Mesendoderm (in vitro differentiated cells): ENCODE measurements at regions not wholly inside any gene's neighbourhood (a gene's known extent, or its start where the extent isn't known, plus 50 kb on each side); places are given as distances from the start of the nearest gene placed in this dataset.
"Not testable (repeated sequence)": the region's sequence is repeated elsewhere in the genome, so short reads cannot be mapped to it uniquely, and the experiment has no call there.

Source experiments
- DNase-seq: peaks from one replicate; pipeline ENCODE4 v3.0.0; 2013
- H2AK5ac ChIP-seq: 2 replicates; pipeline ENCODE4 v1.6.1; 2013; ENCODE audit warnings: low read length, inconsistent platforms
- H2BK120ac ChIP-seq: 2 replicates; pipeline ENCODE4 v1.6.1; 2013; ENCODE audit warnings: low read depth, mild to moderate bottlenecking, low read length, moderate library complexity, mixed read lengths
- H2BK15ac ChIP-seq: replicated peaks from 2 replicates; pipeline ENCODE4 v1.6.1; 2013; ENCODE audit warnings: low read depth, mild to moderate bottlenecking, moderate library complexity
- H2BK5ac ChIP-seq: 2 replicates; pipeline ENCODE4 v1.6.1; 2013; ENCODE audit warnings: low read length, inconsistent platforms
- H3K18ac ChIP-seq: 2 replicates; pipeline ENCODE4 v1.6.1; 2013; ENCODE audit warnings: mild to moderate bottlenecking, low read length, mixed read lengths
- H3K23ac ChIP-seq: one replicate; pipeline ENCODE4 v1.6.1; 2013; ENCODE audit warnings: low read length
- H3K27ac ChIP-seq: 2 replicates; pipeline ENCODE4 v1.5.1; 2013; ENCODE audit warnings: low read depth, mild to moderate bottlenecking, inconsistent platforms, low read length, moderate library complexity
- H3K27me3 ChIP-seq: 2 replicates; pipeline ENCODE4 v1.6.1; 2013; ENCODE audit warnings: low read length, control low read depth, mild to moderate bottlenecking, inconsistent platforms; ENCODE audit not compliant: insufficient read depth, poor library complexity
- H3K36me3 ChIP-seq: 2 replicates; pipeline ENCODE4 v1.6.1; 2013; ENCODE audit warnings: low read length, inconsistent platforms; ENCODE audit not compliant: control insufficient read depth, insufficient read depth
- H3K4ac ChIP-seq: one replicate; pipeline ENCODE4 v1.6.1; 2013; ENCODE audit warnings: low read depth, mild to moderate bottlenecking, low read length, moderate library complexity
- H3K4me1 ChIP-seq: 2 replicates; pipeline ENCODE4 v1.6.1; 2013; ENCODE audit warnings: low read depth, low read length, inconsistent platforms; ENCODE audit not compliant: control insufficient read depth
- H3K4me2 ChIP-seq: 2 replicates; pipeline ENCODE4 v1.6.1; 2013; ENCODE audit warnings: low read length
- H3K4me3 ChIP-seq: 2 replicates; pipeline ENCODE4 v1.5.1; 2013; ENCODE audit warnings: mild to moderate bottlenecking, low read length
- H3K56ac ChIP-seq: one replicate; pipeline ENCODE4 v1.6.1; 2013; ENCODE audit warnings: low read length
- H3K79me1 ChIP-seq: 2 replicates; pipeline ENCODE4 v1.6.1; 2013; ENCODE audit warnings: low read length, inconsistent platforms
- H3K79me2 ChIP-seq: 2 replicates; pipeline ENCODE4 v1.6.1; 2013; ENCODE audit warnings: mild to moderate bottlenecking, low read length; ENCODE audit not compliant: control insufficient read depth, insufficient read depth
- H3K9ac ChIP-seq: 2 replicates; pipeline ENCODE4 v1.6.1; 2013; ENCODE audit warnings: low read length, inconsistent platforms
- H4K5ac ChIP-seq: one replicate; pipeline ENCODE4 v1.6.1; 2013; ENCODE audit warnings: low read length
- H4K8ac ChIP-seq: one replicate; pipeline ENCODE4 v1.6.1; 2013; ENCODE audit warnings: low read depth, mild to moderate bottlenecking, control low read depth, low read length, moderate library complexity
- WGBS: extraction: QIAGEN DNeasy Blood & Tissue Kit; methylation state at CpG from one replicate; pipeline ENCODE4 v1.1.7; 2013; ENCODE audit warnings: low lambda C conversion rate, missing lambda C conversion rate; ENCODE audit not compliant: insufficient coverage; ENCODE audit errors: extremely low coverage; 5-methylcytosine and 5-hydroxymethylcytosine counted together

GRCh38 chr10:109809954-109810353 is 113.4 kb downstream of the XPNPEP1 start:
- not testable (repeated sequence) for H3K36me3 ChIP-seq, H3K23ac ChIP-seq, H3K27me3 ChIP-seq, H3K9ac ChIP-seq, H3K79me2 ChIP-seq, H4K5ac ChIP-seq, H4K8ac ChIP-seq, H3K79me1 ChIP-seq, H3K56ac ChIP-seq, H3K4ac ChIP-seq, H3K18ac ChIP-seq, H3K4me2 ChIP-seq, H3K27ac ChIP-seq, H3K4me1 ChIP-seq, H2BK120ac ChIP-seq, H2BK15ac ChIP-seq, H2AK5ac ChIP-seq, H2BK5ac ChIP-seq, H3K4me3 ChIP-seq
- WGBS: no CpG with 5 or more reads among the region's 1 CpG
- DNase-seq: peak; percentile 14

- H2AK5ac ChIP-seq, H4K8ac ChIP-seq, H3K79me1 ChIP-seq, H2BK15ac ChIP-seq, H3K4me3 ChIP-seq, H3K23ac ChIP-seq, H3K4me2 ChIP-seq, H2BK5ac ChIP-seq, H3K56ac ChIP-seq, H3K4ac ChIP-seq, H2BK120ac ChIP-seq, H3K4me1 ChIP-seq, H4K5ac ChIP-seq, H3K18ac ChIP-seq, H3K27ac ChIP-seq, H3K27me3 ChIP-seq, H3K79me2 ChIP-seq, H3K9ac ChIP-seq, H3K36me3 ChIP-seq, DNase-seq: not testable (repeated sequence)
- no CpG with 5 or more reads among the region's 14 CpGs for WGBS
Measured at GRCh38 chr10:109801191-109801590, 122.1 kb downstream of the XPNPEP1 start.

DNA sequence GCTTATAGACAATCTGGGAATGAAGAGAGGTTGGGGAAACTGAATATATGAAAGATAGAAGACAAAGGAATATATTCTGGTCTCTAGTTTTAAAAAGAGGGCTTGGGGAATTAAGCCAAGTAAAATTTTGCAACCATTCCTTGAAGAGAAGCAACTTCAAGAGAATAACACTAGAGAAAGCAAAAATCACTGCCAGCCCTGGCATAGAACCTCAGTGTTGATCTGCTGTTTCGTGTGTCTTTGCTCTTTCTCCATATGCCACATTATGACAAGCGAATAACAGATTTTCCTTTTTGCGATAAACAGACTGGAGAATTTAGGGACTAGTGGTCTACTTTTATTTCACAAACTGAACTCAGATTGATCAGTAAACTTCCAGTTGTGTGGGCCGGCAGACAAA is 132.7 kb downstream of the XPNPEP1 start:
- Histone ChIP-seq H3K23ac (no peak overlapping the region), H3K4me1 (no peaks in the 10 kb centered on the region), H3K79me1 (no peaks in the 10 kb centered on the region), H4K5ac (no peak overlapping the region), H2BK5ac (no peak overlapping the region), H2AK5ac (no peak overlapping the region), H3K27ac (no peak overlapping the region), H3K4ac (no peak overlapping the region), H3K4me3 (no peak overlapping the region), H3K36me3 (no peaks in the 10 kb centered on the region), H3K56ac (no peak overlapping the region), H3K79me2 (no peaks in the 10 kb centered on the region), H4K8ac (no peak overlapping the region), H3K18ac (no peak overlapping the region), H3K27me3 (no peaks in the 10 kb centered on the region), H2BK120ac (no peak overlapping the region), H3K4me2 (no peak overlapping the region), H2BK15ac (no peak overlapping the region), H3K9ac (no peak overlapping the region)
- no CpG with 5 or more reads among the region's 4 CpGs for WGBS
- no peak for DNase-seq

DNA sequence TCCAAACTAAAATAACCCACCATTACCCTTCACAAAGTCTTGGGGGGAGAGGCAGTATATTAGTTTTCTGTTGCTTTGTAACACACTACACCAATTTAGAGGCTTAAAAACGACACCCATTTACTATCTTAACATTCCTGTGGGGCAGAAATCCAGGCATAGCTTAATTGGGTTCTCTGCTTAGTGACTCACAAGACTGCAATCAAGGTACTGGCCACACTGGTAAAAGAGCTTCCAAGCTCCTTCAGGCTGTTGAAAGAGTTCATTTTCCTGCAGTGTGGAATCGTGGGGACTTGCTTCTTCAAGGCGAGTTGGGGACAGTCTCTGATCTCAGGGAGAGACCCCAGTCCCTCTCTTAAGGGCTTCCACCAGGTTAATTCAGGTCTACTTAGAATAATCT is 139.1 kb downstream of the XPNPEP1 start:
- no CpG with 5 or more reads among the region's 3 CpGs for WGBS
- Histone ChIP-seq H3K27me3 (no peaks in the 10 kb centered on the region), H2AK5ac (no peak overlapping the region), H3K79me2 (no peaks in the 10 kb centered on the region), H3K23ac (no peak overlapping the region), H2BK5ac (no peak overlapping the region), H2BK15ac (no peak overlapping the region), H3K79me1 (no peaks in the 10 kb centered on the region), H3K4me3 (no peak overlapping the region), H3K4ac (no peak overlapping the region), H3K9ac (no peak overlapping the region), H4K8ac (no peak overlapping the region), H4K5ac (no peak overlapping the region), H3K56ac (no peak overlapping the region), H3K4me2 (no peak overlapping the region), H2BK120ac (no peak overlapping the region), H3K18ac (no peak overlapping the region), H3K36me3 (no peaks in the 10 kb centered on the region), H3K4me1 (peaks cover 3% of the 10 kb centered on the region), H3K27ac (no peak overlapping the region)
- DNase-seq: peak; percentile 54

GRCh38 chr10:109783286-109783685 is 140.0 kb downstream of the XPNPEP1 start:
- H3K79me2 ChIP-seq: no peaks in the 10 kb centered on the region
- H2BK15ac ChIP-seq: no peak overlapping the region
- no peak overlapping the region for H2AK5ac ChIP-seq
- no peak overlapping the region for H2BK5ac ChIP-seq
- H3K4me3 ChIP-seq: no peak overlapping the region
- H3K23ac ChIP-seq: no peak overlapping the region
- no peak overlapping the region for H4K8ac ChIP-seq
- H3K79me1 ChIP-seq: no peaks in the 10 kb centered on the region
- no peaks in the 10 kb centered on the region for H3K27me3 ChIP-seq
- H3K18ac ChIP-seq: no peak overlapping the region
- H3K4me2 ChIP-seq: no peak overlapping the region
- H3K56ac ChIP-seq: no peak overlapping the region
- H2BK120ac ChIP-seq: no peak overlapping the region
- H3K4ac ChIP-seq: no peak overlapping the region
- no CpG with 5 or more reads among the region's 5 CpGs for WGBS
- no peak overlapping the region for H4K5ac ChIP-seq
- peak; percentile 12 for DNase-seq
- H3K36me3 ChIP-seq: no peaks in the 10 kb centered on the region
- H3K9ac ChIP-seq: no peak overlapping the region
- H3K4me1 ChIP-seq: peaks cover 3% of the 10 kb centered on the region
- H3K27ac ChIP-seq: no peak overlapping the region

GRCh38 chr10:109780997-109781396 is 142.3 kb downstream of the XPNPEP1 start:
- DNase-seq: peak; percentile 76
- no peaks in the 10 kb centered on the region for H3K79me1 ChIP-seq
- H3K36me3 ChIP-seq: no peaks in the 10 kb centered on the region
- no peak overlapping the region for H3K9ac ChIP-seq
- no peak overlapping the region for H4K8ac ChIP-seq
- no peak overlapping the region for H3K4ac ChIP-seq
- H3K56ac ChIP-seq: no peak overlapping the region
- H4K5ac ChIP-seq: no peak overlapping the region
- no peak overlapping the region for H3K23ac ChIP-seq
- no peak overlapping the region for H3K4me2 ChIP-seq
- no peaks in the 10 kb centered on the region for H3K27me3 ChIP-seq
- H3K79me2 ChIP-seq: no peaks in the 10 kb centered on the region
- no peak overlapping the region for H3K18ac ChIP-seq
- H2BK120ac ChIP-seq: no peak overlapping the region
- no peak overlapping the region for H2BK15ac ChIP-seq
- H3K27ac ChIP-seq: no peak overlapping the region
- H3K4me3 ChIP-seq: no peak overlapping the region
- peaks cover 3% of the 10 kb centered on the region for H3K4me1 ChIP-seq
- H2AK5ac ChIP-seq: no peak overlapping the region
- no peak overlapping the region for H2BK5ac ChIP-seq
